Keratinocyte (primary cell): ENCODE measurements at regions not wholly inside any gene's neighbourhood (a gene's known extent, or its start where the extent isn't known, plus 50 kb on each side); places are given as distances from the start of the nearest gene placed in this dataset.

Experiments used
- DNase-seq: peaks from one replicate; pipeline ENCODE4 v3.0.0-alpha.2; 2011; ENCODE audit warnings: low read depth, missing footprints, low spot score
- FAIRE-seq: peaks from 2 replicates; lab custom pipeline; 2011; peaks lifted over from hg19 to GRCh38; lab: Jason Lieb, UNC
- H2AFZ ChIP-seq: 2 replicates; pipeline ENCODE4 v1.6.0; 2012; ENCODE audit warnings: low read length, control low read depth, inconsistent platforms; ENCODE audit not compliant: control insufficient read depth
- H3K27ac ChIP-seq: 2 replicates; pipeline ENCODE4 v1.5.1; 2011; ENCODE audit warnings: low read length; ENCODE audit not compliant: control insufficient read depth, insufficient read depth
- H3K27me3 ChIP-seq: 3 replicates; pipeline ENCODE4 v1.6.0; 2011; ENCODE audit warnings: low read length; ENCODE audit not compliant: control insufficient read depth, insufficient read depth; ENCODE audit errors: extremely low read depth
- H3K36me3 ChIP-seq, 2 experiments: 2 replicates in 1 of 2; 3 replicates in 1 of 2; pipeline ENCODE4 v1.5.1; 2011; ENCODE audit warnings: low read length in 2 of 2, mild to moderate bottlenecking in 1 of 2; ENCODE audit not compliant: control insufficient read depth in 2 of 2, insufficient read depth in 2 of 2; ENCODE audit errors: extremely low read depth in 1 of 2
- H3K4me1 ChIP-seq: 3 replicates; pipeline ENCODE4 v1.5.1; 2011; ENCODE audit warnings: low read length; ENCODE audit not compliant: control insufficient read depth, insufficient read depth; ENCODE audit errors: extremely low read depth
- H3K4me2 ChIP-seq: 3 replicates; pipeline ENCODE4 v1.6.0; 2011; ENCODE audit warnings: low read depth, low read length; ENCODE audit not compliant: control insufficient read depth, insufficient read depth; ENCODE audit errors: extremely low read depth
- H3K4me3 ChIP-seq, 3 experiments: fragments of 200-600 bp in 1 of 3; sonication (generic) in 1 of 3; 2 replicates in 2 of 3; 3 replicates in 1 of 3; pipeline ENCODE4 v1.5.1; 2011 to 2016; ENCODE audit warnings: low read length in 3 of 3, mild to moderate bottlenecking in 3 of 3, control low read depth in 2 of 3, inconsistent platforms in 1 of 3, low read depth in 1 of 3, mixed read lengths in 1 of 3, mixed run types in 1 of 3, moderate library complexity in 1 of 3; ENCODE audit not compliant: control insufficient read depth in 2 of 3, insufficient read depth in 2 of 3; ENCODE audit errors: extremely low read depth in 1 of 3
- H3K79me2 ChIP-seq: 2 replicates; pipeline ENCODE4 v1.6.0; 2012; ENCODE audit warnings: low read length; ENCODE audit not compliant: control insufficient read depth, insufficient read depth
- H3K9ac ChIP-seq: 3 replicates; pipeline ENCODE4 v1.6.0; 2011; ENCODE audit warnings: low read length; ENCODE audit not compliant: control insufficient read depth, insufficient read depth; ENCODE audit errors: extremely low read depth
- H3K9me1 ChIP-seq: 3 replicates; pipeline ENCODE4 v1.6.0; 2011; ENCODE audit warnings: low read length; ENCODE audit not compliant: control insufficient read depth, insufficient read depth; ENCODE audit errors: extremely low read depth
- H3K9me3 ChIP-seq: 2 replicates; pipeline ENCODE4 v1.5.1; 2012; ENCODE audit warnings: low read depth, low read length; ENCODE audit not compliant: control insufficient read depth
- H4K20me1 ChIP-seq: 3 replicates; pipeline ENCODE4 v1.6.0; 2011; ENCODE audit warnings: low read length; ENCODE audit not compliant: control insufficient read depth, insufficient read depth; ENCODE audit errors: extremely low read depth
- CTCF ChIP-seq, 3 experiments: IDR thresholded peaks in 1 of 3; conservative IDR thresholded peaks in 1 of 3; optimal IDR thresholded peaks in 1 of 3; 2 replicates in 2 of 3; 3 replicates in 1 of 3; pipeline versions ENCODE3 to v1.5.1; 2011; ENCODE audit warnings: low read length in 3 of 3, mild to moderate bottlenecking in 3 of 3, moderate library complexity in 2 of 3, control low read depth in 1 of 3, inconsistent platforms in 1 of 3; ENCODE audit not compliant: insufficient read depth in 2 of 3; ENCODE audit errors: extremely low read depth in 1 of 3
- EZH2 ChIP-seq: IDR thresholded peaks from one replicate; pipeline ENCODE4 v1.6.1; 2012; ENCODE audit warnings: inconsistent platforms, mild to moderate bottlenecking, low read length, moderate library complexity
- dilution Hi-C: fragments of 300-500 bp; cut with MboI; formaldehyde crosslinking; loops from one replicate; pipeline ENCODE4 v1.7.0; 2020; ENCODE audit warnings: low sequenced_read_pairs; ENCODE audit not compliant: extremely low pct_ligation_motif_present

GRCh38 chr7:123292227-123292626, 92.5 kb upstream of the SLC13A1 start:
- Histone ChIP-seq H3K4me3 (no peak overlapping the region), H3K36me3 (no peaks in the 10 kb centered on the region), H3K9me1 (no peaks in the 10 kb centered on the region), H3K79me2 (no peaks in the 10 kb centered on the region), H3K9me3 (no peaks in the 10 kb centered on the region), H3K27me3 (no peaks in the 10 kb centered on the region), H3K4me2 (no peak overlapping the region), H3K4me1 (no peaks in the 10 kb centered on the region), H2AFZ (no peak overlapping the region), H4K20me1 (no peaks in the 10 kb centered on the region), H3K27ac (no peak overlapping the region), H3K9ac (no peak overlapping the region)
- TF ChIP-seq EZH2 (no peak), CTCF (optimal IDR thresholded peaks at IDR 0.05 in 1 of 3, IDR thresholded peaks at IDR 0.05 in 1 of 3, conservative IDR thresholded peaks at IDR 0.05 in 1 of 3; ENCODE audit: extremely low read depth in 1 of 3, insufficient read depth in 2 of 3, low read length in 3 of 3) (no peak)
- FAIRE-seq (no peak), DNase-seq (no peak)
- dilution Hi-C loops = no loop called here

GRCh38 chr7:123289200-123289599, 89.4 kb upstream of the SLC13A1 start:
- H3K4me3 ChIP-seq = no peak overlapping the region
- dilution Hi-C loops = no loop called here

More at GRCh38 chr7:123289200-123289599, 89.4 kb upstream of the SLC13A1 start:
- Histone ChIP-seq H3K27me3 (no peaks in the 10 kb centered on the region), H3K36me3 (no peaks in the 10 kb centered on the region), H4K20me1 (no peaks in the 10 kb centered on the region), H3K4me1 (no peaks in the 10 kb centered on the region), H2AFZ (no peak overlapping the region), H3K4me2 (no peak overlapping the region), H3K9me3 (no peaks in the 10 kb centered on the region), H3K9me1 (no peaks in the 10 kb centered on the region), H3K27ac (no peak overlapping the region), H3K79me2 (no peaks in the 10 kb centered on the region), H3K9ac (no peak overlapping the region)
- DNase-seq = no peak
- TF ChIP-seq CTCF (optimal IDR thresholded peaks at IDR 0.05 in 1 of 3, IDR thresholded peaks at IDR 0.05 in 1 of 3, conservative IDR thresholded peaks at IDR 0.05 in 1 of 3; ENCODE audit: extremely low read depth in 1 of 3, insufficient read depth in 2 of 3, low read length in 3 of 3) (no peak), EZH2 (no peak)
- no peak for FAIRE-seq
